ENCODE measurements at regions not wholly inside any gene's neighbourhood (a gene's known extent, or its start where the extent isn't known, plus 50 kb on each side); places are given as distances from the start of the nearest gene placed in this dataset.

DNA sequence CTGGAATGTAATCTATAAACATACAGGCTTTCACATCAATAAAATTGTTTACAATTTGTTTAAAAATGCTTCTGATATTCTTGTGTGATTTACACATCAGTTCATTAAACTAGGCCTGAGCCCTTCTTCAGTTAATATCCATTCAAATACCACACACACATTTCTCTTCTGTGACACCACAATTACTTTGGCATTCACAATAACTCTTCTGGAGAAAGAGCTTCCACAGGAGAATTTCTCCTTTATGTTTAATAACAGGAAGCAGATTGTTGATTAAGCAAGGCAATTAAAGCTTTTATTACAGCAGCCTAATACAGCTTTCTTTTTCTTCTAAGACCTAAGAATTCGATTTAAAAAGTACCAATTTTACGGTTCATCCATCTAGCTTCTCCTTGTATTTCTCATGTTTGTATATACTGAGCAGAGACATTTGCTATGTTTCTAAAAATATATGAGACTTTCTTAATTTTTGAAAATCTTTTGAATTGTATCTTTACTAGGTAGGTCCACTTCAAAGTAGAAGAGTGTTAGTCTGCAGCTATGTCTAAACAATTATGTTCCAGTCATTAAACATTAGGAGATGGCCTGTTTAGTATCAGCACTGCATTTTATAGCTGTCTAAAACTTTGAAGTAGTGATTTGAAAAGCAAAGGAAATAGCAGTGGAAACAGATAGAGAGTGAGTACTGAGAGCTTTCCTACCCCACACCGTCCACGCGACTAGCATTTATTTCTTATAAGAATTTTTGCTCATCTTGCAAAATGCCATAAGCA is 511.1 kb upstream of the UBE2E2 start:
- H3K27ac ChIP-seq (ENCODE audit: insufficient read depth, low read depth, low read length) = no peak overlapping the region
- no peaks in the 10 kb centered on the region for H3K36me3 ChIP-seq (ENCODE audit: control insufficient read depth in 2 of 2, extremely low read depth in 1 of 2, insufficient read depth in 2 of 2, low read length in 2 of 2)
- H3K9me3 ChIP-seq (replicated peaks; ENCODE audit: control insufficient read depth, insufficient read depth, low read length) = peaks cover 3% of the 10 kb centered on the region
- no peaks in the 10 kb centered on the region for H3K79me2 ChIP-seq (ENCODE audit: control insufficient read depth, insufficient read depth, low read length)
- BruUV-seq (replicated peaks) = no TSS peak
- H4K20me1 ChIP-seq (replicated peaks; ENCODE audit: control insufficient read depth, extremely low read depth, insufficient read depth, low read length) = no peaks in the 10 kb centered on the region
- FAIRE-seq (no peak), DNase-seq (ENCODE audit: low read depth, low spot score) (no peak)
- no peaks in the 10 kb centered on the region for H3K9me1 ChIP-seq (replicated peaks; ENCODE audit: control insufficient read depth, extremely low read depth, insufficient read depth, low read length)
- no peak overlapping the region for H3K9ac ChIP-seq (replicated peaks; ENCODE audit: extremely low read depth, insufficient read depth, low read length)
- no peaks in the 10 kb centered on the region for H3K27me3 ChIP-seq (ENCODE audit: control insufficient read depth in 2 of 2, insufficient read depth in 2 of 2, low read length in 2 of 2)
- TF ChIP-seq GATA2 (IDR thresholded peaks at IDR 0.05; ENCODE audit: insufficient read depth, insufficient read length, low read depth, low read length) (no peak), MAX (IDR thresholded peaks at IDR 0.05; ENCODE audit: insufficient read depth, insufficient read length) (no peak), MYC (IDR thresholded peaks at IDR 0.05; ENCODE audit: low read depth, low read length) (no peak), POLR2AphosphoS5 (IDR thresholded peaks at IDR 0.05; ENCODE audit: insufficient read depth, low read depth, low read length) (no peak), JUN (IDR thresholded peaks at IDR 0.05; ENCODE audit: borderline replicate concordance, insufficient read depth, insufficient read length, low read depth) (no peak), FOS (IDR thresholded peaks at IDR 0.05; ENCODE audit: borderline replicate concordance, insufficient read depth, low read length) (no peak), POLR2A (IDR thresholded peaks at IDR 0.05; ENCODE audit: low read depth, low read length) (no peak)
- CTCF ChIA-PET = no interaction called here
- intact Hi-C loops (cut with micrococcal nuclease) (no loop called here), dilution Hi-C loops (cut with MboI; ENCODE audit: extremely low pct_ligation_motif_present, low sequenced_read_pairs) (no loop called here)
- no peak overlapping the region for H2AFZ ChIP-seq (ENCODE audit: low read depth, low read length)
- H3K4me2 ChIP-seq (ENCODE audit: insufficient read depth, low read length) = no peak overlapping the region
- H3K4me3 ChIP-seq (replicated peaks in 1 of 3; ENCODE audit: insufficient read depth in 1 of 3, low read depth in 1 of 3, low read length in 3 of 3) = no peak overlapping the region
- POLR2A ChIA-PET = no interaction called here
- H3K4me1 ChIP-seq (ENCODE audit: control insufficient read depth, extremely low read depth, insufficient read depth, low read length) = no peaks in the 10 kb centered on the region

GRCh38 chr3:22700876-22701275 is 502.3 kb upstream of the UBE2E2 start:
- Histone ChIP-seq H3K4me1 (ENCODE audit: control insufficient read depth, extremely low read depth, insufficient read depth, low read length) (no peaks in the 10 kb centered on the region), H4K20me1 (replicated peaks; ENCODE audit: control insufficient read depth, extremely low read depth, insufficient read depth, low read length) (no peaks in the 10 kb centered on the region), H3K27me3 (ENCODE audit: control insufficient read depth in 2 of 2, insufficient read depth in 2 of 2, low read length in 2 of 2) (no peaks in the 10 kb centered on the region), H3K4me3 (replicated peaks in 1 of 3; ENCODE audit: insufficient read depth in 1 of 3, low read depth in 1 of 3, low read length in 3 of 3) (no peak overlapping the region), H3K27ac (ENCODE audit: insufficient read depth, low read depth, low read length) (no peak overlapping the region), H3K9ac (replicated peaks; ENCODE audit: extremely low read depth, insufficient read depth, low read length) (no peak overlapping the region), H3K9me3 (replicated peaks; ENCODE audit: control insufficient read depth, insufficient read depth, low read length) (no peaks in the 10 kb centered on the region), H2AFZ (ENCODE audit: low read depth, low read length) (no peak overlapping the region), H3K36me3 (ENCODE audit: control insufficient read depth in 2 of 2, extremely low read depth in 1 of 2, insufficient read depth in 2 of 2, low read length in 2 of 2) (no peaks in the 10 kb centered on the region), H3K9me1 (replicated peaks; ENCODE audit: control insufficient read depth, extremely low read depth, insufficient read depth, low read length) (no peaks in the 10 kb centered on the region), H3K4me2 (ENCODE audit: insufficient read depth, low read length) (no peak overlapping the region), H3K79me2 (ENCODE audit: control insufficient read depth, insufficient read depth, low read length) (no peaks in the 10 kb centered on the region)
- ChIA-PET CTCF (no interaction called here), POLR2A (no interaction called here)
- intact Hi-C loops (cut with micrococcal nuclease) (no loop called here), dilution Hi-C loops (cut with MboI; ENCODE audit: extremely low pct_ligation_motif_present, low sequenced_read_pairs) (no loop called here)
- BruUV-seq (replicated peaks) = no TSS peak
- TF ChIP-seq MYC (IDR thresholded peaks at IDR 0.05; ENCODE audit: low read depth, low read length) (no peak), FOS (IDR thresholded peaks at IDR 0.05; ENCODE audit: borderline replicate concordance, insufficient read depth, low read length) (no peak), MAX (IDR thresholded peaks at IDR 0.05; ENCODE audit: insufficient read depth, insufficient read length) (no peak), GATA2 (IDR thresholded peaks at IDR 0.05; ENCODE audit: insufficient read depth, insufficient read length, low read depth, low read length) (no peak), JUN (IDR thresholded peaks at IDR 0.05; ENCODE audit: borderline replicate concordance, insufficient read depth, insufficient read length, low read depth) (no peak), POLR2A (IDR thresholded peaks at IDR 0.05; ENCODE audit: low read depth, low read length) (no peak), EZH2 (IDR thresholded peaks at IDR 0.05; ENCODE audit: borderline replicate concordance, low read depth, low read length, severe bottlenecking) (no peak), POLR2AphosphoS5 (IDR thresholded peaks at IDR 0.05; ENCODE audit: insufficient read depth, low read depth, low read length) (no peak)
- TF ChIP-seq, protein P1, sequence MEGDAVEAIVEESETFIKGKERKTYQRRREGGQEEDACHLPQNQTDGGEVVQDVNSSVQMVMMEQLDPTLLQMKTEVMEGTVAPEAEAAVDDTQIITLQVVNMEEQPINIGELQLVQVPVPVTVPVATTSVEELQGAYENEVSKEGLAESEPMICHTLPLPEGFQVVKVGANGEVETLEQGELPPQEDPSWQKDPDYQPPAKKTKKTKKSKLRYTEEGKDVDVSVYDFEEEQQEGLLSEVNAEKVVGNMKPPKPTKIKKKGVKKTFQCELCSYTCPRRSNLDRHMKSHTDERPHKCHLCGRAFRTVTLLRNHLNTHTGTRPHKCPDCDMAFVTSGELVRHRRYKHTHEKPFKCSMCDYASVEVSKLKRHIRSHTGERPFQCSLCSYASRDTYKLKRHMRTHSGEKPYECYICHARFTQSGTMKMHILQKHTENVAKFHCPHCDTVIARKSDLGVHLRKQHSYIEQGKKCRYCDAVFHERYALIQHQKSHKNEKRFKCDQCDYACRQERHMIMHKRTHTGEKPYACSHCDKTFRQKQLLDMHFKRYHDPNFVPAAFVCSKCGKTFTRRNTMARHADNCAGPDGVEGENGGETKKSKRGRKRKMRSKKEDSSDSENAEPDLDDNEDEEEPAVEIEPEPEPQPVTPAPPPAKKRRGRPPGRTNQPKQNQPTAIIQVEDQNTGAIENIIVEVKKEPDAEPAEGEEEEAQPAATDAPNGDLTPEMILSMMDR (IDR thresholded peaks at IDR 0.05; ENCODE audit: extremely low read depth in 1 of 2, insufficient read depth in 1 of 2, low read depth in 1 of 2, low read length in 2 of 2) = no peak
- DNase-seq (ENCODE audit: low read depth, low spot score) (no peak), FAIRE-seq (no peak)

All from endothelial cell of umbilical vein (primary cell).